Umbilical cord (tissue), 1 donor: ENCODE measurements at regions not wholly inside any gene's neighbourhood (a gene's known extent, or its start where the extent isn't known, plus 50 kb on each side); places are given as distances from the start of the nearest gene placed in this dataset.

ENCODE experiments used
- DNase-seq: peaks from one replicate; pipeline ENCODE4 v3.0.0-alpha.2; 2015; ENCODE audit warnings: low spot score

- DNase-seq, result no peak
Measured at GRCh38 chr12:32043928-32044549, 62.6 kb upstream of the BICD1 start.

GRCh38 chr12:32047357-32048212 is 59.1 kb upstream of the BICD1 start:
- DNase-seq, result no peak

GRCh38 chr12:32048791-32049190 is 57.9 kb upstream of the BICD1 start:
- no peak for DNase-seq

DNA sequence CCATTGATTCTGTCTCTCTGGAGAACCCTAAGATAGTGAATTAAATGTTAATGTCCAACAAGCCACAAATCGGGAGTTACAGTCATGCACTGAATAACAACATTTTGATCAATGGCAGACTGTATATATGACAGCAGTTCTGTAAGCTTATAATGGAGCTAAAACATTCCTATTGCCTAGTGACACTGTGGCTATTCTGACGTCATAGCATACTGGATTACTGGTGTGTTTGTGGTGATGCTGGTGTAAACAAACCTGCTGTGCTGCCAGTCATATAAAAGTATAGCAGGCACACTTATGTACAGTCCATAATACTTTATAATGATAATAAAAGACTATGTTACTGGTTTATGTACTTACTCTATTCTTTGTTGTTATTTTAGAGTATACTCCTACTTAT is 56.7 kb upstream of the BICD1 start:
- no peak for DNase-seq

GRCh38 chr12:32051511-32052211 is 55.0 kb upstream of the BICD1 start:
- DNase-seq, result peak; percentile 19

- DNase-seq, result no peak
Measured at GRCh38 chr12:32052212-32052713, 54.4 kb upstream of the BICD1 start.

DNA sequence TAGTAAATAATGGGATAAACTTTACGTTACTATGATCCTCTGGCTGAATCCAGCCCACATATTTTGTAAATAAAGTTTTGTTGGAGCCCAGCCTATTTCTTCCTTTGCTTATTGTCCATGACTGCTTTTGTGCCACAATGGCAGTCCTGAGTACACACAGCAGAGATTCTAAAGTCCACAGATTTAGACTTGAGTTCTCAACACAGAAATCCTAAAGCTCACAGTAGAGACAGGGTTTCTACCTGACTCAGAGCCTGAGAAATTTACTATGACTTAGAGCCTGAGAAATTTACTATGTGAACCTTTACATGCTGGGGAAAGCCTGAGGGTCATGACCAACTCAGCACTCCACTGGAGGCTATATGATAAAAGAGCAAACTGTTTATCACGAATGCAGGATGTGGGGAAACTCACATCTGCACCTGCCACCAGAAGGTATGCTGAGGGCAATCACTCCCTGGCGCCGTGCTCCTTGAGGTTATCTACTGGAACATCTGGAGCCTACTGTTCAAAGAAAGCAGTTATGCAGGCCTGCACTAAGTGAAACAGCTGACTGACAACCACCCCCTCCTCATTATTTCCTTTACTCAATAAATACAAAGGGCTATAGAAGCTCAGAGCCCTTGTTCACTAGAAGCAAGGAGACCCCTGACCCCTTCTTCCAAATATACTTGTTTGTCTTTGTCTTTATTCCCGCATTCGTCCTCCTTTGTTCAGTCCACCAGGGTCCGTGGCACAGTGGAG is 52.6 kb upstream of the BICD1 start:
- DNase-seq, result no peak
